ENCODE measurements at regions not wholly inside any gene's neighbourhood (a gene's known extent, or its start where the extent isn't known, plus 50 kb on each side); places are given as distances from the start of the nearest gene placed in this dataset.
A peak's percentile ranks its signal among the peaks of the same experiment; 100 is the strongest.
"Not testable (repeated sequence)": the region's sequence is repeated elsewhere in the genome, so short reads cannot be mapped to it uniquely, and the experiment has no call there.

- DNase-seq (ENCODE audit: low spot score): no peak
These were observed 1341.0 kb upstream of the EYS start for GRCh38 chr6:67047996-67048395.

GRCh38 chr6:67045076-67045475, 1338.0 kb upstream of the EYS start:
- DNase-seq (ENCODE audit: low spot score): no peak

GRCh38 chr6:67031451-67031850, 1324.4 kb upstream of the EYS start:
- no peak for DNase-seq (ENCODE audit: low spot score)

GRCh38 chr6:67030861-67031260, 1323.8 kb upstream of the EYS start:
- DNase-seq (ENCODE audit: low spot score): no peak

- no peak for DNase-seq (ENCODE audit: low spot score)
These were observed 1310.0 kb upstream of the EYS start for GRCh38 chr6:67016921-67017460.

- no peak for DNase-seq (ENCODE audit: low spot score)
These were observed 1304.4 kb upstream of the EYS start for GRCh38 chr6:67011441-67011840.

- DNase-seq (ENCODE audit: low spot score): peak; percentile 2
These were observed 1302.8 kb upstream of the EYS start for GRCh38 chr6:67009818-67010217.

GRCh38 chr6:67003844-67004243, 1296.8 kb upstream of the EYS start:
- no peak for DNase-seq (ENCODE audit: low spot score)

- DNase-seq (ENCODE audit: low spot score): no peak
These were observed 1293.1 kb upstream of the EYS start for GRCh38 chr6:67000121-67000520.

GRCh38 chr6:66997579-66997978, 1290.6 kb upstream of the EYS start:
- not testable (repeated sequence) for DNase-seq (ENCODE audit: low spot score)

GRCh38 chr6:66995669-66996068, 1288.6 kb upstream of the EYS start:
- DNase-seq (ENCODE audit: low spot score): no peak

- not testable (repeated sequence) for DNase-seq (ENCODE audit: low spot score)
These were observed 1286.7 kb upstream of the EYS start for GRCh38 chr6:66993708-66994107.

- no peak for DNase-seq (ENCODE audit: low spot score)
These were observed 1286.2 kb upstream of the EYS start for GRCh38 chr6:66993272-66993671.

- DNase-seq (ENCODE audit: low spot score): no peak
These were observed 1285.6 kb upstream of the EYS start for GRCh38 chr6:66992660-66993059.

- no peak for DNase-seq (ENCODE audit: low spot score)
These were observed 1279.9 kb upstream of the EYS start for GRCh38 chr6:66986940-66987339.

GRCh38 chr6:66985816-66986215, 1278.8 kb upstream of the EYS start:
- no peak for DNase-seq (ENCODE audit: low spot score)

GRCh38 chr6:66970373-66970772, 1263.3 kb upstream of the EYS start:
- no peak for DNase-seq (ENCODE audit: low spot score)

- DNase-seq (ENCODE audit: low spot score): no peak
These were observed 1258.2 kb upstream of the EYS start for GRCh38 chr6:66965227-66965626.

GRCh38 chr6:66964216-66964615, 1257.2 kb upstream of the EYS start:
- no peak for DNase-seq (ENCODE audit: low spot score)

- no peak for DNase-seq (ENCODE audit: low spot score)
These were observed 1255.1 kb upstream of the EYS start for GRCh38 chr6:66962082-66962481.

GRCh38 chr6:66961191-66961590, 1254.2 kb upstream of the EYS start:
- no peak for DNase-seq (ENCODE audit: low spot score)

GRCh38 chr6:66949191-66949661, 1242.2 kb upstream of the EYS start:
- DNase-seq (ENCODE audit: low spot score): no peak

- DNase-seq (ENCODE audit: low spot score): no peak
These were observed 1241.1 kb upstream of the EYS start for GRCh38 chr6:66948106-66948505.

- no peak for DNase-seq (ENCODE audit: low spot score)
These were observed 1233.0 kb upstream of the EYS start for GRCh38 chr6:66940003-66940402.

- DNase-seq (ENCODE audit: low spot score): no peak
These were observed 1230.2 kb upstream of the EYS start for GRCh38 chr6:66937180-66937579.
